ENCODE measurements at regions not wholly inside any gene's neighbourhood (a gene's known extent, or its start where the extent isn't known, plus 50 kb on each side); places are given as distances from the start of the nearest gene placed in this dataset.
"Not testable (repeated sequence)": the region's sequence is repeated elsewhere in the genome, so short reads cannot be mapped to it uniquely, and the experiment has no call there.

DNA sequence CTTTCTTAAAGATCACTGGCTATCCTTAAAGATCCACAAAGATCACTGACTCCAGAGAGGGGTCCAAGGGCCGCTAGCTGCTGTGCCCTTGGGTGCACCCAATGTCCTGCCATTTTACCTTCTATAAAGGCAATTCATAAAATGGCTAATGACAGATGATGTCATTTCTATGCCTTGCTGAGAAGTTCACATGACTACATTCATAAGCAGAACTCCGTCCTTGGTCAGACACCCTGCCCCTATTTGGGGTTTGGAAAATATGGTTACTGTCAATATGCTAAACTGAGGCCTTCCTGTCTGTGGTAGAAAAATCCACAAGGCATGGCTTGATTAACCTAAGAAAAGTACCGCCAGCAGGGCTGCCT, 60.9 kb upstream of the BMAL1 start:
- Histone ChIP-seq H3K4me3 (no peak overlapping the region), H3K9me3 (no peaks in the 10 kb centered on the region), H3K27ac (no peak overlapping the region), H3K4me1 (peaks cover 10% of the 10 kb centered on the region), H3K36me3 (no peaks in the 10 kb centered on the region), H3K27me3 (no peaks in the 10 kb centered on the region)
- TF ChIP-seq, protein P1, sequence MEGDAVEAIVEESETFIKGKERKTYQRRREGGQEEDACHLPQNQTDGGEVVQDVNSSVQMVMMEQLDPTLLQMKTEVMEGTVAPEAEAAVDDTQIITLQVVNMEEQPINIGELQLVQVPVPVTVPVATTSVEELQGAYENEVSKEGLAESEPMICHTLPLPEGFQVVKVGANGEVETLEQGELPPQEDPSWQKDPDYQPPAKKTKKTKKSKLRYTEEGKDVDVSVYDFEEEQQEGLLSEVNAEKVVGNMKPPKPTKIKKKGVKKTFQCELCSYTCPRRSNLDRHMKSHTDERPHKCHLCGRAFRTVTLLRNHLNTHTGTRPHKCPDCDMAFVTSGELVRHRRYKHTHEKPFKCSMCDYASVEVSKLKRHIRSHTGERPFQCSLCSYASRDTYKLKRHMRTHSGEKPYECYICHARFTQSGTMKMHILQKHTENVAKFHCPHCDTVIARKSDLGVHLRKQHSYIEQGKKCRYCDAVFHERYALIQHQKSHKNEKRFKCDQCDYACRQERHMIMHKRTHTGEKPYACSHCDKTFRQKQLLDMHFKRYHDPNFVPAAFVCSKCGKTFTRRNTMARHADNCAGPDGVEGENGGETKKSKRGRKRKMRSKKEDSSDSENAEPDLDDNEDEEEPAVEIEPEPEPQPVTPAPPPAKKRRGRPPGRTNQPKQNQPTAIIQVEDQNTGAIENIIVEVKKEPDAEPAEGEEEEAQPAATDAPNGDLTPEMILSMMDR (IDR thresholded peaks at IDR 0.05) = no peak
- no peak for TF ChIP-seq POLR2A (IDR thresholded peaks at IDR 0.05)
- no peak for TF ChIP-seq POLR2AphosphoS5 (IDR thresholded peaks at IDR 0.05; ENCODE audit: insufficient read depth in 1 of 2, low read depth in 1 of 2)
- DNase-seq (ENCODE audit: extremely low spot score in 2 of 2) = no peak
- intact Hi-C loops (cut with DNase I) = no loop called here

DNA sequence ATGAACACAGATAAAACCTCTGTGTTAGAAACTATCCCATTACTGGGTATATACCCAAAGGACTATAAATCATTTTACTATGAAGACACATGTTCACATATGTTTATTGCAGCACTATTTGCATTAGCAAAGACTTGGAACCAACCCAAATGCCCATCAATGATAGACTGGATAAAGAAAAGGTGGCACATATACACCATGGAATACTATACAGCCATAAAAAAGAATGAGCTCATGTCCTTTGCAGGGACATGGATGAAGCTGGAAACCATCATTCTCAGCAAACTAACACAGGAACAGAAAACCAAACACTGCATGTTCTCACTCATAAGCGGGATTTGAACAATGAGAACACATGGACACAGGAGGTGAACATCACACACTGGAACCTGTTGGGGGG, 58.9 kb upstream of the BMAL1 start:
- H3K4me1 ChIP-seq = peaks cover 18% of the 10 kb centered on the region
- intact Hi-C loops (cut with DNase I); H3K4me3 ChIP-seq; H3K27ac ChIP-seq; DNase-seq (ENCODE audit: extremely low spot score in 2 of 2); H3K36me3 ChIP-seq; H3K9me3 ChIP-seq; H3K27me3 ChIP-seq: not testable (repeated sequence)

DNA sequence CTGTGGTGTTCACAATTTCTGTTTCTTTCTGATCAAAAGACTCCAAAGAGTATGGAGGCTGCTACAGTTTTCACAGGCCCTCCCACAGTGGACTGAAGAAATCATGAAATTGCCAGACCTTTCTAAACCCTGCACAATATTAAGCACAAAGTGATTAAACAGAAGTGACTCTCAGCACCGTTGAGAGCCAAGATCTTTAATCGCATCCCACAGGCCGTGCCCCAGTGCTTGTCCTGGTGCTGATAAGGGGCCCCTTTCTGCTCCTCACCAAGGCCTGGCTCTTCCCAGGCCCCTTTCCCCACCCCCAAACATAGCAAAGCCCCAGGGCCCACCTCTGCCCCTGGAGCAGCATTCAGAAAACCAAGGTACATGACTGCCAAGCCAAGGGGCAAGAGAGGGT, 57.4 kb upstream of the BMAL1 start:
- intact Hi-C loops (cut with DNase I) = no loop called here
- DNase-seq (ENCODE audit: extremely low spot score in 2 of 2) = no peak
- TF ChIP-seq POLR2A (IDR thresholded peaks at IDR 0.05) = no peak
- TF ChIP-seq, protein P1 (IDR thresholded peaks at IDR 0.05) = no peak
- TF ChIP-seq POLR2AphosphoS5 (IDR thresholded peaks at IDR 0.05; ENCODE audit: insufficient read depth in 1 of 2, low read depth in 1 of 2) = no peak
- no peaks in the 10 kb centered on the region for H3K36me3 ChIP-seq
- H3K9me3 ChIP-seq = no peaks in the 10 kb centered on the region
- H3K4me3 ChIP-seq = no peak overlapping the region
- peaks cover 18% of the 10 kb centered on the region for H3K4me1 ChIP-seq
- no peak overlapping the region for H3K27ac ChIP-seq
- H3K27me3 ChIP-seq = no peaks in the 10 kb centered on the region

DNA sequence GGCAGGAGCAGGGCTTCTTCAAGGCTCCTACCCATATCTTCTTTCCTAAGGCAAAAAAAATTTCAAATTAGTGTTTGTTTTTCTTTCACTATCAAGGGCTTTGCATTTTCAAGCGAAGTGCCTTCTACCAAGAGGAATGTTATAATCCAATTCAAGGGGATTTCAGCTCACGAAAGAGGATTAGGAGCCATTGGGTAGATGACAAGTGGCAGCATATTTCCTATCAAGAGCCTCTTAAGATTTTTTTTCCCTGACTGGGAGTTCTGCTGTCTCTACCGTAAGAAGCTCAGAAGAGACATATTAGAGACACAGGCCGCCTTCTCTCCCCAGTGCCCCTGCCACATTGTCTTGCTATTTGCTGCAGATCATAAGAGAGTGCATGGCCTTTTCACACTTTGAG, 55.9 kb upstream of the BMAL1 start:
- no peak for DNase-seq (ENCODE audit: extremely low spot score in 2 of 2)
- peaks cover 9% of the 10 kb centered on the region for H3K4me1 ChIP-seq
- TF ChIP-seq, protein P1 (IDR thresholded peaks at IDR 0.05) = no peak
- TF ChIP-seq POLR2A (IDR thresholded peaks at IDR 0.05) = no peak
- H3K36me3 ChIP-seq = no peaks in the 10 kb centered on the region
- intact Hi-C loops (cut with DNase I) = no loop called here
- H3K27ac ChIP-seq = no peak overlapping the region
- no peak overlapping the region for H3K4me3 ChIP-seq
- H3K9me3 ChIP-seq = no peaks in the 10 kb centered on the region
- H3K27me3 ChIP-seq = no peaks in the 10 kb centered on the region

DNA sequence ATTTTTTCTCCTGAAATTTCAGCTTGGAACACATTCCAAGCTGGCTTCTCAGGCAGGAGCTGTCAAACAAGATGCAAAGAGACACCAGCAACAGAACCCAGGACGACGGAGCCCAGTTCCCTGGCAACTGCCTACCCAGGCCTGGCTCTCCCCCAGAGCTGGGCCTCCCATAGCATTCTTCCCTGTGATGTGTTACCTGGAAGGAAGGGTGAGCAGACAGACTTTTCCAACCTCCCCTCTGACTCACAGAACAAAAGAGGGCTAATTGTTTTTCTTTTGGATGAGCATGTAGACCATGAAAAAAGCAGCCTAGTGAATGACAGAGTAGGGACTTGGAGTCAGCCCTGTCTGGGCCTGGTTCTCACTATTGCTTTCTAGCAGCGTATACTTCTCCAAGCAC, 55.3 kb upstream of the BMAL1 start:
- Histone ChIP-seq H3K27me3 (no peaks in the 10 kb centered on the region), H3K9me3 (no peaks in the 10 kb centered on the region), H3K27ac (no peak overlapping the region), H3K4me1 (peaks cover 9% of the 10 kb centered on the region), H3K36me3 (no peaks in the 10 kb centered on the region), H3K4me3 (no peak overlapping the region)
- intact Hi-C loops (cut with DNase I) = no loop called here
- no peak for TF ChIP-seq POLR2A (IDR thresholded peaks at IDR 0.05)
- TF ChIP-seq POLR2AphosphoS5 (IDR thresholded peaks at IDR 0.05; ENCODE audit: insufficient read depth in 1 of 2, low read depth in 1 of 2) = no peak
- TF ChIP-seq, protein P1 (IDR thresholded peaks at IDR 0.05) = no peak
- no peak for DNase-seq (ENCODE audit: extremely low spot score in 2 of 2)

DNA sequence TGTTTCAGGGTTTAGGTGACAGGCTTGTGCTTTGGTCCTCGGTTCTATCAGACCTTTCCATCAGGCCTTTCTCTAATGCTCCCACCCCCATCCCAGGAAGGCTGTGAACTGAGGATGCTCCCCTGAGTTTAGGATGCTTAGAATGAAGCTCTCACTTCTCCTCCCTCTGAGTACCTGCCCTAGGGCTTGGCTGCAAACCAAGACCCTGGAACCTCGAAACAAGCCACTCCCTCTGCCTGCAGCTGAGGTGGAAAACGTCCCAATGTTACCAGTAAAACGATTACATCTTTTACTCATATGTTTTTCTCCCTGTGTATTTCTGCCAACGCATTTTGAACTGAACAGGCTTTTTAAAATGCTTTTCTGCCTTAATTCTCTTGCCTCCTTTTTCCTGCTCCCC, 54.5 kb upstream of the BMAL1 start:
- Histone ChIP-seq H3K9me3 (no peaks in the 10 kb centered on the region), H3K27me3 (no peaks in the 10 kb centered on the region), H3K27ac (no peak overlapping the region), H3K36me3 (no peaks in the 10 kb centered on the region), H3K4me1 (peaks cover 9% of the 10 kb centered on the region), H3K4me3 (no peak overlapping the region)
- TF ChIP-seq POLR2AphosphoS5 (IDR thresholded peaks at IDR 0.05; ENCODE audit: insufficient read depth in 1 of 2, low read depth in 1 of 2) (no peak), POLR2A (IDR thresholded peaks at IDR 0.05) (no peak)
- TF ChIP-seq, protein P1 (IDR thresholded peaks at IDR 0.05) = no peak
- DNase-seq (ENCODE audit: extremely low spot score in 2 of 2) = no peak
- intact Hi-C loops (cut with DNase I) = no loop called here

Measured in vagina (tissue), 2 donors.